ENCODE measurements at regions not wholly inside any gene's neighbourhood (a gene's known extent, or its start where the extent isn't known, plus 50 kb on each side); places are given as distances from the start of the nearest gene placed in this dataset.

GRCh38 chr2:64923385-64923710, 65.9 kb upstream of the SLC1A4 start:
- H3K9me3 ChIP-seq (ENCODE audit: control insufficient read depth, low read depth, low read length): peaks cover 3% of the 10 kb centered on the region
- H3K18ac ChIP-seq (ENCODE audit: insufficient read length, low read depth, low read length): no peak overlapping the region
- peaks cover 5% of the 10 kb centered on the region; the same call in 1 of the 2 replicates for H3K4me1 ChIP-seq (ENCODE audit: insufficient read depth, low read length)
- H3K27ac Mint-ChIP-seq: no peak overlapping the region
- no peak overlapping the region for H3K4me2 ChIP-seq (ENCODE audit: insufficient read depth, insufficient read length, low read length)
- no peak for TF ChIP-seq CTCF (conservative IDR thresholded peaks at IDR 0.05)
- peaks cover 34% of the 10 kb centered on the region for H3K27me3 Mint-ChIP-seq (ENCODE audit: low read depth)
- no peak overlapping the region for H2BK5ac ChIP-seq (ENCODE audit: insufficient read length, low read length)
- H3T11ph ChIP-seq (ENCODE audit: low read length): no peak overlapping the region
- no peak overlapping the region for H3K9ac ChIP-seq (ENCODE audit: extremely low read depth, insufficient read length, low read length)
- no peak overlapping the region for H2BK15ac ChIP-seq (ENCODE audit: low read depth, low read length)
- no peak overlapping the region for H2BK120ac ChIP-seq (ENCODE audit: low read depth, low read length, poor library complexity, severe bottlenecking)
- H3K23me2 ChIP-seq (ENCODE audit: insufficient read length, low read depth, low read length, poor library complexity, severe bottlenecking): no peaks in the 10 kb centered on the region
- no peak overlapping the region for H3K14ac ChIP-seq (ENCODE audit: insufficient read depth, low read length)
- no peak overlapping the region for H3K27ac ChIP-seq (ENCODE audit: insufficient read length, low read depth, low read length)
- H4K8ac ChIP-seq (replicated peaks; ENCODE audit: insufficient read length, low read depth, low read length): no peak overlapping the region
- no peaks in the 10 kb centered on the region for H4K20me1 ChIP-seq (ENCODE audit: control insufficient read depth, insufficient read depth, insufficient read length)
- no peak overlapping the region for H3K4me3 Mint-ChIP-seq
- WGBS (ENCODE audit: extremely low coverage, insufficient read length, low lambda C conversion rate): no CpG with 5 or more reads among the region's 2 CpGs
- H4K91ac ChIP-seq (ENCODE audit: insufficient read length, low read depth, low read length): no peak overlapping the region
- H3K23ac ChIP-seq (ENCODE audit: insufficient read length, low read depth, low read length): no peak overlapping the region
- no peak overlapping the region for H3K4ac ChIP-seq (ENCODE audit: low read depth, low read length)
- no peak overlapping the region for H2BK12ac ChIP-seq (ENCODE audit: insufficient read length, low read depth, low read length)
- H3K4me1 Mint-ChIP-seq: peaks cover 13 to 14% of the 10 kb centered on the region in 2 experiments
- no peak overlapping the region for H4K5ac ChIP-seq (ENCODE audit: insufficient read length, low read depth, low read length)
- no peaks in the 10 kb centered on the region for H3K27me3 ChIP-seq (ENCODE audit: insufficient read depth, low read length)
- H3K56ac ChIP-seq (ENCODE audit: insufficient read length, low read depth, low read length): no peak overlapping the region
- H2AK5ac ChIP-seq (ENCODE audit: insufficient read length, low read length): no peak overlapping the region
- DNase-seq: no peak
- H2AFZ ChIP-seq (ENCODE audit: low read length): no peak overlapping the region
- no peak overlapping the region for H2BK20ac ChIP-seq (ENCODE audit: low read depth, low read length, poor library complexity, severe bottlenecking)
- no peaks in the 10 kb centered on the region for H3K79me1 ChIP-seq (ENCODE audit: insufficient read depth, low read depth, low read length, poor library complexity, severe bottlenecking)
- peaks cover 25 to 29% of the 10 kb centered on the region in 2 experiments for H3K9me3 Mint-ChIP-seq
- peaks cover 17 to 23% (median 17%) of the 10 kb centered on the region in 3 experiments for H3K36me3 Mint-ChIP-seq (ENCODE audit: insufficient read depth in 1 of 3, low read depth in 3 of 3)
- H3K79me2 ChIP-seq (ENCODE audit: insufficient read depth, low read length): no peaks in the 10 kb centered on the region

Measured in H9 (cell line).